GM19468 (cell line): ENCODE measurements at regions not wholly inside any gene's neighbourhood (a gene's known extent, or its start where the extent isn't known, plus 50 kb on each side); places are given as distances from the start of the nearest gene placed in this dataset.

Experiments used
- ATAC-seq: cut with Tn5 transposase; IDR thresholded peaks from one replicate; pipeline ENCODE4 v1.9.1; 2021; ENCODE audit warnings: mild to moderate bottlenecking, moderate library complexity, moderate number of reproducible peaks; ENCODE audit not compliant: unreplicated experiment; ENCODE audit errors: extremely low read depth

DNA sequence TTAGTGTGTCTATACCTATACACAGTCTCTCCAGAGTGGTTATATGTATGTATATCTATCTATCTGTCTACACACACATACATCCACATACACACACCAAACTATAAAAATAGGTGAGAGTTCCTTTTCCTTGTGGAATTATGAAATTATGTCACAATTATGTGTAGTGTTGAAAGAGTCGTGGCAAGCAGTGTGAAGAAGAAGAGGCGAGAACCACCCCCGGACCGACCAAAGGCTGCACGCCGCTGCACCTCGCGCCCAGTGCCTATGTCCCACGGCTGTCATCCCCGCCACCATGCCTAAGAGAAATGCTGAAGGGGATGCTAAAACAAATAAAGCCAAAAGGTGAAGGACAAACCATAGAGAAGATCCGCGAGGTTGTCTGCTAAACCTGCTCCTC lies 95.0 kb upstream of the RAP2B start:
- no peak for ATAC-seq

DNA sequence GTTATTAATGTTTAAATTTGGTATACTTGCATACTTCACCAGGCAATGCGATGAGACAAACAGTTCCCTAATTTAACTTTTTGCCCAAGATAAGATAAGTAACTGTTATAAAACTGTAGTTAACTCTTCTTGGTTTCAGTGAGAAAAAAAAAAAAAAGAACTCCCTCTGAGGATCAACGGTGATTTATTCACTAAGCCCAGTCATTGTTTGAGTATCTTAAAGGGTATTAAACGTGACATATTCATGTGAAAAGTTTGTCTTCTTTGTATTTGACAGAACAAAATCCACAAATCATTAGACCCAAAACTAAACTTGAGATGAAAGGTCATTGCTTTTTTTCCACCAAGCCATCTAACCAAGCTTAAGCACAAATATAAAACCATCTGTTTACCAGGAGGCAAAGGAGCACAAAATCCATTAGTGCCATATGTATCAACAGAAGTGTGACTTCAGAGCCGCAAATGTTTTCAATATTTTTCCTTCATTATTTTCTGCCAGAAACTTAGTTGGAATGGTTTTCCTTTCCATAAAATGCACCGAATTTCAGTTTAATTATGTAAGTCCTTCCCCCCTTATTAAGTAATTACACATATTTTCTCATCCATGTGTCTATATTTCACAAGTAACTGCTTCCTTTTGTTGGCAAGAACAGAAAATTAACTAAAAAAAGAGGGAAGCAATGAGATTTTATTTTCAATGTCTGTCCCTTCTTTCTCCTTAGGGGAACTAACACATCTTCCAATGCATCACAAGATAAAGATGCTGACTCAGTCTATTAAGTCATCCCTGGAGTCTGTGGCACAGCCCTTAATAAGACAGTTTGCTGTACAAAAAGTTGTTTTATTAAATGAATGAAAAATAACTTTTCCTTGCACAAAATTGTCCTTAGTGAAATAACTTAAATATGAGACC lies 92.2 kb upstream of the RAP2B start:
- ATAC-seq, result no peak

DNA sequence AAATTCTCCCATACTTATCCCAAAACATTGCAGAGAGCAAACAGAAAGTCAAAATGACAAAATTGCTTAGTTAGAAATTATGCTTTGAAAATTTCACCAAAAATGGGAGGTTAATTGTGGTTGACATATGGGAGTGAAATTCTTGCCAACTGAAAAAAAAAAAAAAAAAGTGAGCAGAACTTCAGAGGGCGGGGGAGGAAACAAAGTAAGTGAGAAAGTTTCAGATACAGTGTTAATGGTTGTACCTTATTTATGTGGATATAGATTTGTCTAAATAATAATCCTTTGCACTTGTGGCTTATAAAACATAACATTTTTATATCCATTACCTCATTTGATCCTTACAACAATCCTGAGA lies 91.5 kb upstream of the RAP2B start:
- ATAC-seq, result no peak

DNA sequence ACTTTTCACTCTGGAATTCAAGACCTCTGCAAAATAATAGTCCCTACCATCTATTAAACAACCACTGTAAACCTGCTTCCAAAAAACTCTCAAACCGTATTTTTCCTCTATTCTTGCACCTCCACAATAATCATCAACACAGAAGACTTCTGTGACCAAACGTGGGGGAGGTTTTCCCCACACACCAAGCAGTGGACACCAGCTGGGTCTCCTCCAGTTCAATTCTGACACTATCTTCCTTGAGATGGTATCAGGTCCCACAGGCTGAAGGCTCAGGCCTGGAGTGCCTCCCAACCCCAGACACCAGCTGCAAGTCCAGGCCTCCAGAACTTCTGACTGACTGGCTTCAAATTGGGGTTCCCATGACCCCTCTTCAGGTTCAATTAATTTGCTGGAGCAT lies 89.6 kb upstream of the RAP2B start:
- no peak for ATAC-seq

DNA sequence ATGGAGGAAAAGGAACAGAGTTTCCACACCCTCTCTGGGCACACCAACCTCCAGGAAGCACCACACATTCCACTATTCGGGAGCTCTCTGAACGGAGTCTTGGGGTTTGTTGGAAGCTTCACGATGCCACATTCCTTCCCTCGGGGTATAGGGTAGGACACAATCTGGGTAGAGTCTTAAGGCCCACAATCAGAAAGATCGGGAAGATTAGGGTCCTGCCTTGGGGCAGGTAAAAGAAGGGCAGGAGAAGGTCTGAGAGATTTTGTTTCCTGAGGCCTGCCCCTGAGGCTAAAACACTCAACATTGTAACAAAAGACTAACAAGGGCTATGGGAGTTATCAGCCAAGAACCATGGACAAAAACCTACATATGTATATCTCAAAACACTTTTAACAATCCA lies 89.2 kb upstream of the RAP2B start:
- ATAC-seq, result no peak

DNA sequence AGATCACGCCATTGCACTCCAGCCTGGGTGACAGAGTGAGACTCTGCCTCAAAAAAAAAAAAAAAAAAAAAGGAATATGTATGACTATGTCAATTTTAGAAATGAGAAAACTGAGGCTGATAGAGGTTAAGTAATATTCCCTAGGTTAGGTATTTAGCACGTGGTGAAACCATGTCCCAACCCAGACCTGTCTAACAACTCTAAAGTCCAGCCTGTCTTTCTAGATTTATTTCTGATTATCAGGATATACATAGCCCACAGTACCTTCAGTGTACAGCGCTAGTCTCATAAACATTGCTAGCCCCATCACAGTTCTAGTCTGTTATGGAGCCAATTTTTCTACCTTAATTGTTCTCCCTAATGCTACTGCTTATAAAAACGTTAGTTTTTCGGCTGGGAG lies 88.4 kb upstream of the RAP2B start:
- ATAC-seq, result no peak

DNA sequence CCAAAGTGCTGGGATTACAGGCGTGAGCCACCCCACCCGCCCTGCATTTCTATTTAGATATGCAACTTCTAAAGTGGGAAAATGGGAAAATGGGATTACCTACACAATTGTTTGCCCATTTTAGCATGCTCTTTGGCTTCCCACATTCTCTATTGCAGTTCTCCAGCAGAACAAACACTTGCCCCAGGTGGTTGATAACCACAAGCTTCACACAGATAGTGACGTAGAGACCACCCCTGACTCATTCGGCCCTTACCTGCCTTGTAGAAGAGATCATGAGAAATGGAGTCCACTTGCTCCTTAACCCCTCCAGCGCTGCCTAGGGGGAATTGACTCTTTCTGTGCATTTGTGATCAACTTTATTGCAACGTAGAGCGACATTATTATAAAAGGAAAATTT lies 83.2 kb upstream of the RAP2B start:
- ATAC-seq, result no peak

DNA sequence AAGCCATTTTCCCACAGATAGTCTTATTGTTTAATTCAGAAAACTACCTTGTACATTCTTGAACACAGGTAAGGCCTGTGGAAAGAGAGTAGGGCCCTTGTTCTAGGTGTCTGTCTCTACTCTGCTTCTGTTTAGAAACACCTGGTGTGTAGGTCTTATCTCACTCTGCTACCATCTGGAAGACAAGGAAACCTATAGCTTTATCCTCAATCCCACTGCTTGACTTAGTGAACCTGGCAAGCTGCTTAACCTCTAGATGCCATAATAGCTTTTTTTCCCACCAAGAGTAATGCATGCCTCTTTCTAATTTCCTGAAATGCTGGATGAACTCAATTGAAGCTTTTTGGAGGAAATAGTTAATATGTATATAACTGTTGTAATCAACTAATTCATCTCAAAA lies 82.6 kb upstream of the RAP2B start:
- no peak for ATAC-seq

DNA sequence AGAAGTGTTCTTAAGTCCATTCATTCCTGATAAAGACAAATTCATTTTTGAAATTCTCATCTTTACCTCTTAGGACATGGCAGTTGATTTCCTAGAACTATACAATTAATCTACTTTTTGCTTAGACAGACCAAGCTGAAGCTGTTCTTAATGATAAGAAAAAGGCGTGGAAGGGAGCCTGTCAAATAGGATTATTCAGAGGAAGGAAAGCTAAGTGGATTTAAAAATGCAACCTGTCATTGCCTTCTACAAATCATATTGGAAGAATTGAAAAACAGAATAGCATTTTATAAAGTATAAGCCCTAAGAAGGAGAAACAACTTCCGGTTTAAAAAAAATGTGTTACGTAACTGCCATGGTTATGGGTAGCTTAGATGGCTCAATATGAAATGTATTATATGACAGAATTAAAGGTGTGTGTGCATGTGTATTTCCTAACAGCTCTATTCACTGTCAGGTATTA lies 81.2 kb upstream of the RAP2B start:
- no peak for ATAC-seq

DNA sequence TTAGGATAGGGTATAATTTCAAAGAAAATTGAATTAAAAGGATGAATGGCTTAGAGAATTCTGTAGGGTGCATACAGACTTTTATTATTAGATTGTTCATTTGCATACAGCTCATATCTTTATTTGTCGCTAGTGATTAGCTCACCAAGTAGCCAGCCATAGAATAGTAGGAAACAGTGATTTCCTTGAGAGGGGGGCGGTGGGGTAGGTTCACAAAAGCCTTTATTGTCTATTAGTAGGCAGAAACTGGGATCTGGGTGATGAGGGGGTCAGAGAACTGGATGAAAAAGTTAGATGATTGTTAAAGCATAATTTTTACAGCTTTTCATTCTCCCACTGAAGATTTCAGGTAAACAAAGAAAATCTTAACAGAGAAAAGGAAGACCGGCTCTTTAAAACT lies 77.6 kb upstream of the RAP2B start:
- no peak for ATAC-seq

DNA sequence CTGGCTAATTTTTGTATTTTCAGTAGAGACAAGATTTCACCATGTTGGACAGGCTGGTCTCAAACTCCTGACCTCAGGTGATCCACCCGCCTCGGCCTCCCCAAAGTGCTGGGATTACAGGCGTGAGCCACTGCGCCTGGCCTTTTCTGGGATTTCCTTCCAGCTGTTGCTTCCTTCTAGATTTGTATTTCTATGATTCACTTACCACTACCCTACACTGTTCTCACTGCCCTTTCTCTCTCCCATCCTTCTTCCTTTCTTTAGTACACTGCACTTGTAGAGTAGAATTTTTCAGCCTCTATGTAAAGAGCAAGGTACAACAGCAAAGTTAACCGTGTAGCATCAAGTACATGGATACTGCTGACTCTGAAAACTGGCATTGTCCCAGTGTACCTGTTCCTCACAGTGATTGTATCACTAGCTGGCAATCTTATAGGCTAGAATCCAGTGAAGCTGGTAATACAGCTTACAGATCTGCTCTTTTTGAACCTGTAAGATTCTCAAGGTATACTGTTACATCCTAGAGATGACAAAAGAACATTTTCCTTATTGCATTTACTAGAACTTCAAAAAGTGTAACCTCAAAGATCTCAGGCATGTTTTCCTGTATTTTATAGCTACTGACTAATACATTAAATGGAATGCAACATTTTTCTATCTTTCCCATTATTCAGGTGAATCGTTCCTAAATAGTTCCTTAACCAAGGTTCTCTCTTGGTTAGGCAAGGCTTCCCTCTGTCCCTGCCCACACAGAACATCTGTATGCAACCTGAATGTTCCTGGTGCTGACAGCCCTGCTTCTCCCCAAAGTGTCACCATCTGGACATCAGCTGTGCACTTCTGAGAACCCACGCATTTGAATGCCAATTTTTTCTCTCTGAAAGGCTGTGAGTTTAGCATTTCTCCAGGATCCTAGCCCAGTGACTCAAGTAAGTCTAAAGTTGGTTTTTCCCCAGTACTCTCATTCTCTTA lies 74.1 kb upstream of the RAP2B start:
- ATAC-seq, result no peak

DNA sequence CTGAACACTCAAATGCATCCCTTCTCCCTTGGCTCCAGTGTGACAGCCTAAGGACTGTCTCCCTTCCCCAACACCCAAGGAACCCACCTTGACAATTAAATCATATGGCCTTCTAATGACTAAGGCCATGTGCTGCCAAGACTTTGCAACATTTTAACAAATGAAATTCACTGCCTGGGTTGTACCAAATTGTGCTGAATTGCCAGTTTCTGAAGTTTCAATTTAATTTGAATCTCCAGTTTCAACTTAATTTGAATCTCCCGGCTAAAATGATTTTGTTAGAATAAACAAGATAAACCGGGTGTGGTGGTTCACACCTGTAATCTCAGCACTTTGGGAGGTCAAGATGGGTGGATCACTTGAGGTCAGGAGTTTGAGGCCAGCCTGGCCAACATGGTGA lies 72.4 kb upstream of the RAP2B start:
- ATAC-seq, result no peak

DNA sequence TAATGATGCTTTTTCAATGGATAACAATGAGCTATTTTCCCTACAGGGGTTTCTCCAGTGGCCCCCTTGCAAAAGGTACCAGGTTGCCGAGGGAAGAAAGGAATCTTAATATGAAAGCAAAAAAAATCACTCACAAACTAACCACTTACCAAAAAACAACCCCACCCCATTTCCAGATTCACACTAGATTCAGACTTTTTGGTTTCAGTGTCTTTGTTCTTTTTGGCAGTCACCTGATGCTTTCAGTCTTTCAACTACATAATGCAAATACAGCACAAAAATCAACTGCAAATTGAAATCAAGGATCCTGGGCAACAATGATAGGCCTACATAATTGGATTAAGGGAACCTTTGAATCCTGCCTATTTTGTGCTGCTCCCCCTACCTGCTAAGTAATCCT lies 71.1 kb upstream of the RAP2B start:
- ATAC-seq, result peak; percentile 30

DNA sequence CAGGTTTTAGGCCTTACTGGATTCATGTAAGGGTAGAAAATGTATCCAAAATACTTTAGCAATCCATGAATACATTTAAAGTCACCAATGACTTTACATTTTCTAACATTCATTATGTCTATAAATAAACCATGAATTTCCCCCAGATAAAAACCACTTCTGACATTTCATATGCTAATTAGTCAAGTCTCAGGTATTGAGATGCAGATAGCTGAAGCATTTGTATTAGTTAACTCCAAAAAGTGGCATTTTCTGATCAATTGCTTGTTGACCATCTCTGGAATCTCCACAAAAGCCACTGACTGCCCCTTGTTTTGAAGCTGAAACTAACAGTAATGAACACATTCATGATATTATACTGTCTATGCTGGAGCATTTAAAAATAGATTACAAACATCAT lies 68.4 kb upstream of the RAP2B start:
- ATAC-seq, result no peak

DNA sequence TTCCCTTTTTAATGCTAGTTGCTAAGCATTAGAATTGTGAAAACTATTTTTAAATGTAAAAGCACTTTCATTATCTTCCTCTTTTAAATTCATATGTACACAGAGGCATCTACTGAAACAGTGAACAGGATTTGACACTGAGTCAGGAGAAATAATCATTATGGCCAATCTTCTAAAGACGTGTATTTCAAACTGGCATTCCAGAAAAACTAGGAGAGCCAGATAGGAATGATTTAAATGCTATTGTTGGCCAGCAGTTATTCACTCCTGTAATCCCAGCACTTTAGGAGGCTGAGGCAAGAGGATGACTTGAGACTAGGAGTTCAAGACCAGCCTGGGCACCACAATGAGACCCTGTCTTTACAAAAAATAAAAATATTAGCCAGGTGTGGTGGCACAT lies 67.6 kb upstream of the RAP2B start:
- no peak for ATAC-seq

DNA sequence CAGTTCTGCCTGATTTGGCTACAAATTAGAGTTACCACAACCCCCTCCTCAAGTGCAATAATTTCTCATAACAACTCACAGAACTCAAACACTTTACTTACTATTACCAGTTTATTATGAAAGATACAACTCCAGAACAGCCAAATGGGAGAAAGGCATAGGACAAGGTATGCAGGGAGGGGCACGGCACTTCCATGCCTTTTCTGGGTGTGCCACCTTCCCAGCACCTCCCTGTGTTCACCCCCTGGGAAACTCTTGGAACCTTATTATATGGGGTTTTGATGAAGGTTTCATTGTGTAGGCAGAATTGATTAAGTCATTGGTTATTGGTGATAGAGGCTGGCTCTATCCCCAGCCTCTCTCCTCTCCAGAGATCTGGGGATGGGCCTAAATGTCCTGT lies 66.6 kb upstream of the RAP2B start:
- no peak for ATAC-seq

DNA sequence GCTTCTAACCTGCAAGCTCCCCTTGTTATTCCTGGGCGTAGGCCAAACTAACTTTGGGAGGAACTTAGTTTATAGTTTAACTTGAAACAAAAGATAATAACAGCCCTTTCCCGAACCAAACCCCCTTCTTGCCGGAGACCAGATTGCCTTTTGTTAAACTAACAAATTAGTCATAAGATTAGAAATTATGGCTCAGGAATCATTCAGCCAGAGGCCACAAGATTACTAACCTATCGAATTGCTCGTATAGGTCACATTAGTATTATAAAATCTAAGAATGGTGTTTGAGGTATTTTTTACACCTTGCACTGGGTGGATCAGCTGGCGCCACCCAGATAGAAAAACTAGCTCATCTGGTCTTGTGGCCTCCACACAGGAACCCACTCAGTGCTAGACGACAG lies 65.3 kb upstream of the RAP2B start:
- no peak for ATAC-seq

DNA sequence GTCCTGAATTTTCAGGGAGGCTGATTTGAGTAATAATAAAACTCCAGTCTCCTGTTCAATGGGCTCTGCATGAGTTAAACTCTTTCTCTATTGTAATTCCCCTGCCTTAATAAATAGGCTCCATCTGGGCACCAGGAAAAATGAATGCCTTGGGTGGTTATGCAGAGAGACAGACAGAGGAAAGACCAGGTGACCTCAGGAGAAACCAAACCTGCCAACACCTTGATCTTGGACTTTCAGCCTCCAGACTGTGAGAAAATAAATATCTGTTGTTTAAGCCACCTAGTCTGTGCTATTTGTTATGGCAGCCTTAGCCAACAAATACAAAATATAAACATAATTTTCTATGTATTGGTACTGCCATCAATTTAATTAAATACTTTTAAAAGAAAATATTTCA lies 64.8 kb upstream of the RAP2B start:
- no peak for ATAC-seq

DNA sequence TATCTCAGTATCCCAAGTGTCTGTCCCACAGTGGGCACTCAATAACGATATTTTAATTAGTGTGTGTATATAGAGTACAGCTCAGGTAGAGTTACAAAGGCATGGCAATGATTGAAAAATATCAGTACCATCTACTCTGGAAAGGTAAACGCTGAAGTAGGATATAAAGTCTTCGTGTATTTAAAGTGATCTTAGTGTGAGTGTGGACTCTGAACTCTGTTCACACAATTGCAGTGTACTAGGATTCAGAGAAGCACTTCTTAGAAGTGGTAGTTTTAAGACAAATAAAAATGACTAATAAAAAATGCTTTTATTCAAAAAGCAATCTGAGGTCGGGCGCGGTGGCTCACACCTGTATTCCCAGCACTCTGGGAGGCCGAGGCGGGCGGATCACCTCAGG lies 62.9 kb upstream of the RAP2B start:
- no peak for ATAC-seq

DNA sequence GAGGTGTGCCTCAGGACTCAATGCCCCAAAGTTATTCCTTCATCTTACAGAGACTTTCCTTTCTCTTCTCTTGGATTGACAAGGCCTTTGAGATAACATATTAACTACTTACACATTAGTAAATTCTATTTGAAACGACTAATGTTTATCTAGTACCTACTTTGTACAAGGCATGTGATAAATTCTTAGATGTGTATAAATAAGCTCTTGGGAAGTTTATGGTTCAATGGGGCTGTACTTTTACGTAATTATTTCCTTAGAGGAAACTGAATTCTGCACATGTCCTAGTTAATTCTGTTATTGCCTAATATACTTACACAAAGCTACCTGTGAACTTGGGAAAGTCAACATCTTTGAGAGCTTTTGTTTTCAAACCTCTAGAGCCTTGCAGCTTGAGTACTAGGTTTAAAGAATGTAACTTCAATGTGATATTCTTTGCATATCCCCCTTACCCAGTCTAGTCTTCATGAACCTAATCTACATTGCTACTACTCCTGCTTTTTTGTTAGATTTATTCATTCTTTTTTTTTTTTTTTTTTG lies 58.5 kb upstream of the RAP2B start:
- ATAC-seq, result no peak

DNA sequence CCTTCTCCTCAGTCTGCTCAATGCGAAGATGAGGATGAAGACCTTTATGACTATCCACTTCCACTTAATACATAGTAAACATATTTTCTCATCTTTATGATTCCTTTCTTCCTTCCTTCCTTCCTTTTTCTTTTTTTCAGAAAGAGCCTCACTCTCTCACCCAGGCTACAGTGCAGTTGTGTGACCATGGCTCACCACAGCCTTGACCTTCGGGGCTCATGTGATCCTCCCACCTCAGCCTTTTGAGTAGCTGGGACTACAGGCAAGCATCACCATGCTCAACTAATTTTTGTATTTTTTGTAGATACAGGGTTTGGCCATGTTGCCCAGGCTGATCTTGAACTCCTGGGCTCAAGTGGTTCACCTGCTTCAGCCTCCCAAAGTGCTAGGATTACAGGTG lies 52.0 kb upstream of the RAP2B start:
- no peak for ATAC-seq
